Loucy (cell line): ENCODE measurements at regions not wholly inside any gene's neighbourhood (a gene's known extent, or its start where the extent isn't known, plus 50 kb on each side); places are given as distances from the start of the nearest gene placed in this dataset.
A peak's percentile ranks its signal among the peaks of the same experiment; 100 is the strongest.

Source experiments
- H2AFZ ChIP-seq: fragments of 200-600 bp; sonication (generic); 2 replicates; pipeline ENCODE4 v1.6.0; 2016; ENCODE audit warnings: antibody characterized with exemption, mild to moderate bottlenecking, low read length, moderate library complexity
- H3F3A ChIP-seq: fragments of 200-600 bp; 2 replicates; pipeline ENCODE4 v1.6.0; 2016; ENCODE audit warnings: antibody characterized with exemption, low read depth, mild to moderate bottlenecking
- H3K27me3 ChIP-seq: fragments of 200-600 bp; sonication (generic); 2 replicates; pipeline ENCODE4 v1.6.1; 2014; ENCODE audit warnings: low read length, mild to moderate bottlenecking; ENCODE audit not compliant: insufficient read depth, poor library complexity, severe bottlenecking
- H3K36me3 ChIP-seq: fragments of 200-600 bp; sonication (generic); 2 replicates; pipeline ENCODE4 v1.6.1; 2016; ENCODE audit warnings: low read length; ENCODE audit not compliant: insufficient read depth
- H3K4me1 ChIP-seq: fragments of 200-600 bp; sonication (generic); 2 replicates; pipeline ENCODE4 v1.5.1; 2014; ENCODE audit warnings: low read length, mild to moderate bottlenecking; ENCODE audit not compliant: insufficient read depth, poor library complexity, severe bottlenecking
- H3K4me2 ChIP-seq: fragments of 200-600 bp; sonication (generic); 2 replicates; pipeline ENCODE4 v1.6.0; 2014; ENCODE audit warnings: antibody characterized with exemption, low read length, low read depth, mild to moderate bottlenecking; ENCODE audit not compliant: poor library complexity, severe bottlenecking
- H3K4me3 ChIP-seq: fragments of 200-600 bp; sonication (generic); 2 replicates; pipeline ENCODE4 v1.5.1; 2014; ENCODE audit warnings: low read length, mild to moderate bottlenecking, mixed read lengths; ENCODE audit not compliant: poor library complexity, severe bottlenecking
- H3K79me2 ChIP-seq: fragments of 200-600 bp; sonication (generic); 2 replicates; pipeline ENCODE4 v1.6.1; 2014; ENCODE audit warnings: low read length; ENCODE audit not compliant: insufficient read depth
- H3K9ac ChIP-seq: fragments of 200-600 bp; sonication (generic); 2 replicates; pipeline ENCODE4 v1.6.0; 2014; ENCODE audit warnings: mild to moderate bottlenecking, low read depth, low read length, moderate library complexity; ENCODE audit not compliant: poor library complexity, severe bottlenecking
- H3K9me2 ChIP-seq: fragments of 200-600 bp; sonication (generic); replicated peaks from 2 replicates; pipeline ENCODE4 v1.6.1; 2016; ENCODE audit warnings: low read depth, low read length, mixed read lengths
- H3K9me3 ChIP-seq: fragments of 200-600 bp; sonication (generic); 2 replicates; pipeline ENCODE4 v1.6.1; 2014; ENCODE audit warnings: mild to moderate bottlenecking, antibody characterized with exemption, low read length, low read depth; ENCODE audit not compliant: insufficient read depth
- H4K20me1 ChIP-seq: fragments of 200-600 bp; sonication (generic); 2 replicates; pipeline ENCODE4 v1.6.0; 2014; ENCODE audit warnings: antibody characterized with exemption, low read length, mild to moderate bottlenecking; ENCODE audit not compliant: insufficient read depth, poor library complexity, severe bottlenecking
- EZH2phosphoT487 ChIP-seq: fragments of 200-600 bp; IDR thresholded peaks from 2 replicates; pipeline ENCODE4 v1.6.1; 2018; ENCODE audit warnings: antibody characterized with exemption, mild to moderate bottlenecking, moderate library complexity, borderline replicate concordance
- TF ChIP-seq, protein P1 (sequence below): fragments of 200-600 bp; sonication (generic); conservative IDR thresholded peaks from 2 replicates; pipeline ENCODE4 v1.5.1; 2014; ENCODE audit warnings: mild to moderate bottlenecking, antibody characterized with exemption, low read length

DNA sequence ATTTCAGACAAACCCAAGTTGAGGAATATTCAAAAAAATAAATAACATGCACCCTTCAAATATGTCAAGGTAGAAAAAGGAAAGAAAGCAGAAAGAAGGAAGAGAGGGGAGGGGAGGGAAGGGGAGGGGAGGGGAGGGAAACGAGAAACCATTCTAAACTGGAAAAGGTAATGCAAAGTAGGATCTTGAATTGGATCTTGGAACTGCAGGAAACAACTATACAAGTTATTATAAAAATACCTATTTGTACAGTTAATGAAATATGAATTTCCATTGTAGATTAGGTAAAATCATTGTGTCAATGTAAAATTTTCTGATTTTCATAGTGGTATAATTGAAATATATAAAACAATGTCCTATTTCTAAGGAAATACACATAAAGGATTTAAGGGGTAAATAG is 668.4 kb downstream of the FAT4 start:
- Histone ChIP-seq H3K4me2 (no peak overlapping the region), H3K27me3 (no peaks in the 10 kb centered on the region), H4K20me1 (no peaks in the 10 kb centered on the region), H3K4me3 (no peak overlapping the region), H3K9me3 (no peaks in the 10 kb centered on the region), H3K36me3 (no peaks in the 10 kb centered on the region), H3F3A (no peaks in the 10 kb centered on the region), H3K4me1 (peaks cover 3% of the 10 kb centered on the region), H3K9ac (no peak overlapping the region), H2AFZ (no peak overlapping the region), H3K79me2 (no peaks in the 10 kb centered on the region), H3K9me2 (no peaks in the 10 kb centered on the region)
- TF ChIP-seq, protein P1, sequence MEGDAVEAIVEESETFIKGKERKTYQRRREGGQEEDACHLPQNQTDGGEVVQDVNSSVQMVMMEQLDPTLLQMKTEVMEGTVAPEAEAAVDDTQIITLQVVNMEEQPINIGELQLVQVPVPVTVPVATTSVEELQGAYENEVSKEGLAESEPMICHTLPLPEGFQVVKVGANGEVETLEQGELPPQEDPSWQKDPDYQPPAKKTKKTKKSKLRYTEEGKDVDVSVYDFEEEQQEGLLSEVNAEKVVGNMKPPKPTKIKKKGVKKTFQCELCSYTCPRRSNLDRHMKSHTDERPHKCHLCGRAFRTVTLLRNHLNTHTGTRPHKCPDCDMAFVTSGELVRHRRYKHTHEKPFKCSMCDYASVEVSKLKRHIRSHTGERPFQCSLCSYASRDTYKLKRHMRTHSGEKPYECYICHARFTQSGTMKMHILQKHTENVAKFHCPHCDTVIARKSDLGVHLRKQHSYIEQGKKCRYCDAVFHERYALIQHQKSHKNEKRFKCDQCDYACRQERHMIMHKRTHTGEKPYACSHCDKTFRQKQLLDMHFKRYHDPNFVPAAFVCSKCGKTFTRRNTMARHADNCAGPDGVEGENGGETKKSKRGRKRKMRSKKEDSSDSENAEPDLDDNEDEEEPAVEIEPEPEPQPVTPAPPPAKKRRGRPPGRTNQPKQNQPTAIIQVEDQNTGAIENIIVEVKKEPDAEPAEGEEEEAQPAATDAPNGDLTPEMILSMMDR: no peak
- TF ChIP-seq EZH2phosphoT487: no peak

DNA sequence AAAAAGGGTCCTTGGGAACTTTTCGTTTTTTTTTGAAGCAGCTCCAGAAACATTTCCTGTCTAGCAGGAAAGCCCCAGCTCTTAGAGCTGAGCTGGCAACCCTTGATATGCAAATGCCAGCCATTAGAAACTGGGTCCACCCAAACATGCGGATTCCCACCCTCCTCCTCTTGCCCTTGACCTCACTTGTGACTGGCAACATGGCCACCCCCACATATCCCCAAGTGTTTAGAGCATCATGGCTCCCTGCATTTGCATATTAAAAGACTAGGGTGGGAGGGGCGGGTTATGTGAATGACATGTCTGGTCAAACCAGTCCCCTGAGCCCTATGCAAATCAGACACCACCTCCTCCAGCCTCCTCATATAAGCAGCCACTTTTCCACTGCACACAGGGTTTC is 671.1 kb downstream of the FAT4 start:
- H3K9ac ChIP-seq: peak overlapping the region; percentile 39
- H3K4me2 ChIP-seq: peak overlapping the region; percentile 51
- no peaks in the 10 kb centered on the region for H4K20me1 ChIP-seq
- H3K36me3 ChIP-seq: no peaks in the 10 kb centered on the region
- H2AFZ ChIP-seq: peak overlapping the region; percentile 88
- no peaks in the 10 kb centered on the region for H3K79me2 ChIP-seq
- no peaks in the 10 kb centered on the region for H3K27me3 ChIP-seq
- no peaks in the 10 kb centered on the region for H3F3A ChIP-seq
- peaks cover 3% of the 10 kb centered on the region for H3K4me1 ChIP-seq
- H3K9me3 ChIP-seq: no peaks in the 10 kb centered on the region
- H3K9me2 ChIP-seq: no peaks in the 10 kb centered on the region
- peak overlapping the region; percentile 32 for H3K4me3 ChIP-seq
- TF ChIP-seq EZH2phosphoT487: no peak
- TF ChIP-seq, protein P1: no peak

DNA sequence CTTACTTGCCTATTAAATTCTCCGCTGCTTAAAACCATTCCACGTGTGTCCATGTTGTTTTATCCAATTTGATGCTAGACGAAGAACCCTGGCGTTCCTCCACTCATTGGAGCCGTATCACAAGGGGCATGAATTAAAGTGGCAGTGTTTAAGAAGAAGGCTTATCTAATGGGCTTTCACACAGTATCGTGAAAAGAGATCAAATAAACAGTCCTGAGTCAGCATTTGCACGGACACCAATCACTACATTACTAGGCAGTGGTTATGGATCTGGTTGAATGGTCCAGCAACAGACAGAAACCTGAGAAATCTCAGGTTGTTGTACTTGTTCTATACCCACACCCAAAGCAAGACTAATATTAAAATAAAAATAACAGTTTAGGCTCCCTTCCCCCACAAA is 671.6 kb downstream of the FAT4 start:
- Histone ChIP-seq H3K4me2 (no peak overlapping the region), H3K9me2 (no peaks in the 10 kb centered on the region), H3K9ac (no peak overlapping the region)

More for the DNA sequence above, 671.6 kb downstream of the FAT4 start:
- H3K9me3 ChIP-seq: no peaks in the 10 kb centered on the region
- TF ChIP-seq EZH2phosphoT487: no peak
- TF ChIP-seq, protein P1: no peak
- peaks cover 3% of the 10 kb centered on the region for H3K4me1 ChIP-seq
- no peaks in the 10 kb centered on the region for H4K20me1 ChIP-seq
- H3K4me3 ChIP-seq: no peak overlapping the region
- no peaks in the 10 kb centered on the region for H3F3A ChIP-seq
- no peaks in the 10 kb centered on the region for H3K36me3 ChIP-seq
- H3K79me2 ChIP-seq: no peaks in the 10 kb centered on the region
- no peak overlapping the region for H2AFZ ChIP-seq
- H3K27me3 ChIP-seq: no peaks in the 10 kb centered on the region
